SK-N-SH treated with all-trans-retinoic acid at 6 μM for 48 hours (cell line): ENCODE measurements at regions not wholly inside any gene's neighbourhood (a gene's known extent, or its start where the extent isn't known, plus 50 kb on each side); places are given as distances from the start of the nearest gene placed in this dataset.

Source experiments
- ARNTL ChIP-seq: fragments of 450-650 bp; formaldehyde crosslinking; IDR thresholded peaks from 2 replicates; pipeline ENCODE4 v1.5.0; 2020; ENCODE audit warnings: low read depth, mild to moderate bottlenecking, moderate library complexity, borderline replicate concordance
- CSDC2 ChIP-seq: fragments of 250-450 bp; sonication (Bioruptor Pico); IDR thresholded peaks from 2 replicates; pipeline ENCODE4 v1.5.0; 2020; ENCODE audit warnings: mild to moderate bottlenecking, moderate library complexity
- RARB ChIP-seq: fragments of 250-450 bp; sonication (Bioruptor Pico); IDR thresholded peaks from 2 replicates; pipeline ENCODE4 v1.8.0; 2021; ENCODE audit warnings: mild to moderate bottlenecking, moderate library complexity
- TOX ChIP-seq: fragments of 250-450 bp; sonication (Bioruptor Pico); IDR thresholded peaks from 2 replicates; pipeline ENCODE4 v1.8.0; 2021; ENCODE audit warnings: mild to moderate bottlenecking, moderate library complexity, borderline replicate concordance
- TSHZ2 ChIP-seq: fragments of 250-450 bp; sonication (Bioruptor Pico); IDR thresholded peaks from 2 replicates; pipeline ENCODE4 v1.5.0; 2020; ENCODE audit warnings: mild to moderate bottlenecking, moderate library complexity
- ZNF8 ChIP-seq: fragments of 450-650 bp; formaldehyde crosslinking; IDR thresholded peaks from 2 replicates; pipeline ENCODE4 v1.5.0; 2020; ENCODE audit warnings: mild to moderate bottlenecking, moderate library complexity
- TF ChIP-seq, protein P1 (sequence below): fragments of 250-450 bp; sonication (Bioruptor Pico); IDR thresholded peaks from 2 replicates; pipeline ENCODE4 v1.5.1; 2020; ENCODE audit warnings: low read depth, mild to moderate bottlenecking, moderate library complexity
- TF ChIP-seq, protein P2 (sequence below): fragments of 250-450 bp; sonication (Bioruptor Pico); IDR thresholded peaks from 2 replicates; pipeline ENCODE4 v1.8.0; 2021; ENCODE audit warnings: low read depth, mild to moderate bottlenecking, moderate library complexity, borderline replicate concordance
- TF ChIP-seq, protein P3 (sequence below): fragments of 250-450 bp; sonication (Bioruptor Pico); IDR thresholded peaks from 2 replicates; pipeline ENCODE4 v1.8.0; 2020; ENCODE audit warnings: mild to moderate bottlenecking, moderate library complexity, borderline replicate concordance

DNA sequence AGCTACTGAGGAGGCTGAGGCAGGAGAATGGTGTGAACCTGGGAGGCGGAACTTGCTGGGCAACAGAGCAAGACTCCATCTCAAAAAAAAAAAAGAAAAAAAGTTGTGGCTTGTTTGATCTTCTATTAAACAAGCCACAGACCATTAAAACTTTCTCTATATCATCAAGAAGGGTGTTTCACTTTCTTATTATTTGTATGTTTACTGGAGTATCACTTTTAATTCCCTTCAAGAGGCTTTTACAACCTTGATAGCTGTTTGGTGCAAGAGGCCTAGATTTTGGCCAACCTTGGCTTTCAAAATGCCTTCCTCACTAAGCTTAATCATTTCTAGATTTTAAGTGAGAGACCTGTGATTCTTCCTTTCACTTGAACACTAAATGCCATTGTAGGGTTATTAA, 339.1 kb downstream of the TSN start:
- TF ChIP-seq TOX (CRISPR knock-in tag) (no peak), RARB (no peak), TSHZ2 (CRISPR knock-in tag) (no peak), ZNF8 (no peak), CSDC2 (CRISPR knock-in tag) (no peak), ARNTL (no peak)
- TF ChIP-seq, protein P1, sequence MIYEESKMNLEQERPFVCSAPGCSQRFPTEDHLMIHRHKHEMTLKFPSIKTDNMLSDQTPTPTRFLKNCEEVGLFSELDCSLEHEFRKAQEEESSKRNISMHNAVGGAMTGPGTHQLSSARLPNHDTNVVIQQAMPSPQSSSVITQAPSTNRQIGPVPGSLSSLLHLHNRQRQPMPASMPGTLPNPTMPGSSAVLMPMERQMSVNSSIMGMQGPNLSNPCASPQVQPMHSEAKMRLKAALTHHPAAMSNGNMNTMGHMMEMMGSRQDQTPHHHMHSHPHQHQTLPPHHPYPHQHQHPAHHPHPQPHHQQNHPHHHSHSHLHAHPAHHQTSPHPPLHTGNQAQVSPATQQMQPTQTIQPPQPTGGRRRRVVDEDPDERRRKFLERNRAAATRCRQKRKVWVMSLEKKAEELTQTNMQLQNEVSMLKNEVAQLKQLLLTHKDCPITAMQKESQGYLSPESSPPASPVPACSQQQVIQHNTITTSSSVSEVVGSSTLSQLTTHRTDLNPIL (CRISPR knock-in tag): no peak
- TF ChIP-seq, protein P2, sequence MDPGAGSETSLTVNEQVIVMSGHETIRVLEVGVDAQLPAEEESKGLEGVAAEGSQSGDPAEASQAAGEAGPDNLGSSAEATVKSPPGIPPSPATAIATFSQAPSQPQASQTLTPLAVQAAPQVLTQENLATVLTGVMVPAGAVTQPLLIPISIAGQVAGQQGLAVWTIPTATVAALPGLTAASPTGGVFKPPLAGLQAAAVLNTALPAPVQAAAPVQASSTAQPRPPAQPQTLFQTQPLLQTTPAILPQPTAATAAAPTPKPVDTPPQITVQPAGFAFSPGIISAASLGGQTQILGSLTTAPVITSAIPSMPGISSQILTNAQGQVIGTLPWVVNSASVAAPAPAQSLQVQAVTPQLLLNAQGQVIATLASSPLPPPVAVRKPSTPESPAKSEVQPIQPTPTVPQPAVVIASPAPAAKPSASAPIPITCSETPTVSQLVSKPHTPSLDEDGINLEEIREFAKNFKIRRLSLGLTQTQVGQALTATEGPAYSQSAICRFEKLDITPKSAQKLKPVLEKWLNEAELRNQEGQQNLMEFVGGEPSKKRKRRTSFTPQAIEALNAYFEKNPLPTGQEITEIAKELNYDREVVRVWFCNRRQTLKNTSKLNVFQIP: no peak
- TF ChIP-seq, protein P3, sequence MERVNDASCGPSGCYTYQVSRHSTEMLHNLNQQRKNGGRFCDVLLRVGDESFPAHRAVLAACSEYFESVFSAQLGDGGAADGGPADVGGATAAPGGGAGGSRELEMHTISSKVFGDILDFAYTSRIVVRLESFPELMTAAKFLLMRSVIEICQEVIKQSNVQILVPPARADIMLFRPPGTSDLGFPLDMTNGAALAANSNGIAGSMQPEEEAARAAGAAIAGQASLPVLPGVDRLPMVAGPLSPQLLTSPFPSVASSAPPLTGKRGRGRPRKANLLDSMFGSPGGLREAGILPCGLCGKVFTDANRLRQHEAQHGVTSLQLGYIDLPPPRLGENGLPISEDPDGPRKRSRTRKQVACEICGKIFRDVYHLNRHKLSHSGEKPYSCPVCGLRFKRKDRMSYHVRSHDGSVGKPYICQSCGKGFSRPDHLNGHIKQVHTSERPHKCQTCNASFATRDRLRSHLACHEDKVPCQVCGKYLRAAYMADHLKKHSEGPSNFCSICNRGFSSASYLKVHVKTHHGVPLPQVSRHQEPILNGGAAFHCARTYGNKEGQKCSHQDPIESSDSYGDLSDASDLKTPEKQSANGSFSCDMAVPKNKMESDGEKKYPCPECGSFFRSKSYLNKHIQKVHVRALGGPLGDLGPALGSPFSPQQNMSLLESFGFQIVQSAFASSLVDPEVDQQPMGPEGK (CRISPR knock-in tag): no peak
